Mucosa of rectum (tissue), 2 donors: ENCODE measurements at regions not wholly inside any gene's neighbourhood (a gene's known extent, or its start where the extent isn't known, plus 50 kb on each side); places are given as distances from the start of the nearest gene placed in this dataset.

ENCODE experiments used
- H3K27ac ChIP-seq, 2 donors: one replicate each; pipeline ENCODE4 v1.7.0; 2013; ENCODE audit warnings: inconsistent platforms in 2 of 2, low read depth in 2 of 2, low read length in 2 of 2
- H3K27me3 ChIP-seq, 2 donors: one replicate each; pipeline ENCODE4 v1.7.0; 2013; ENCODE audit warnings: low read length in 2 of 2; ENCODE audit not compliant: control insufficient read depth in 2 of 2, insufficient read depth in 2 of 2
- H3K36me3 ChIP-seq, 2 donors: one replicate each; pipeline ENCODE4 v1.7.0; 2013; ENCODE audit warnings: low read length in 2 of 2; ENCODE audit not compliant: control insufficient read depth in 2 of 2, insufficient read depth in 2 of 2
- H3K4me1 ChIP-seq, 2 donors: one replicate each; pipeline ENCODE4 v1.7.0; 2013; ENCODE audit warnings: low read length in 2 of 2, mild to moderate bottlenecking in 1 of 2; ENCODE audit not compliant: control insufficient read depth in 2 of 2, insufficient read depth in 2 of 2
- H3K4me3 ChIP-seq, 2 donors: one replicate each; pipeline ENCODE4 v1.7.0; 2013; ENCODE audit warnings: low read length in 2 of 2
- H3K9ac ChIP-seq, 2 donors: one replicate each; pipeline ENCODE4 v1.7.0; 2013; ENCODE audit warnings: low read length in 2 of 2, low read depth in 1 of 2, mild to moderate bottlenecking in 1 of 2
- H3K9me3 ChIP-seq, 2 donors: one replicate each; pipeline ENCODE4 v1.7.0; 2013; ENCODE audit warnings: low read length in 2 of 2; ENCODE audit not compliant: control insufficient read depth in 2 of 2
- donor health status: healthy.
- donor health status: Normal muscosa, but diverticular disease.

DNA sequence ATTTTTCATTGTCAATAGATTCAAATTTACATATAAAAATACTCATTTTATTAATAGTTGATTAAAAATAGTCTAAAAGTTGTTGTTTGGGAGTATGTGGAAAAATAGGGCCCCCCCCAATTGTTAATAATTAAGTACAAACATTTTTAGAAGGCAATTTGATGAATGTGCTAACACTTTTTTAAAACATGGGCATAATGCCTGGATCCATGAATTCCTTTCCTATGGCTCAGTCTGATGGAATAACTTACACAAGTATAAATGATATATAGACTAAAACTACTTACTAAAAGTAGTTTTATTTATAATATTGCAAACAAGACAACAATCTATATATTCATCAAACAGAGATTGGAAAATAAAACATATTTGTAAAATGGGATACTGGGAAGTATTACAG, 247.2 kb upstream of the LRRN1 start:
- no peaks in the 10 kb centered on the region for H3K9me3 ChIP-seq
- H3K4me3 ChIP-seq = no peak overlapping the region
- H3K27me3 ChIP-seq = no peaks in the 10 kb centered on the region
- no peaks in the 10 kb centered on the region for H3K36me3 ChIP-seq
- no peak overlapping the region for H3K27ac ChIP-seq
- no peaks in the 10 kb centered on the region for H3K4me1 ChIP-seq
- H3K9ac ChIP-seq = no peak overlapping the region

DNA sequence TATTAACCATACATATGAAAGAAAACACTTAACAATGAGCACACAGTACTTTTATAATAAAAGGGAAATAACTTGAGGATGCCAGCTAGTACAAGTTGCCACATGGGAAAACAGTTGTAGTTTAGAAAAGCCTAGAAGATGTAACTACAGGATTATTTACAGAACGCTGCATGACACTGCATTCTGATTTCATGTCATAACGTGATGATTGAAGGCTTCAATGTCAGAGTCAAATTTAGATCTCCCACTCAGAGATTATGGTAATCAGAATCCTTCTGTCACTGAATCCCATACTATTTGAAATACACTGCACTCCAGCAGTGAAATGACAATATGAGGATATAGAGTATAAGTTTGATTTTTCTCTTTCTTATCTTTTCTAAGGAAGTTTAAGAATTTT, 253.9 kb upstream of the LRRN1 start:
- Histone ChIP-seq H3K9ac (no peak overlapping the region), H3K36me3 (no peaks in the 10 kb centered on the region), H3K9me3 (no peaks in the 10 kb centered on the region), H3K27me3 (no peaks in the 10 kb centered on the region), H3K4me3 (no peak overlapping the region), H3K4me1 (no peaks in the 10 kb centered on the region), H3K27ac (no peak overlapping the region)

DNA sequence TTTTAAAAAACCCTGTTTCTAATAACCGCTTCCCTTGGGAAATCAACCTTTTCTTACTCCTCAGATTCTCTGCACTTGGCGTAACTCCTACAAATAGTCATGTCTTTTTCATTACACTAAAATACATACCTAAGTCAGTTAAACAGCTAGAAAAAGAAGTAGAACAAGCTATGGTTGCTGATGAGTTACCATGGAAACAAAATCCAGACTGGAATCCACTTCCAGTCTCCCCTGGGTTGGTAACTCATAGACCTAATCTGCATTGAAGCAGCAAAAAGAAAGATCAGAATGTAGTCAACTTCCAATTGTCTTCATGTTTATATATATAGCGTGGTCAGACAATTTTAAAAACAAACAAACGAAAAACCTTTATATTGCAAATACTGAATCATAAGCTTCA, 260.8 kb upstream of the LRRN1 start:
- no peaks in the 10 kb centered on the region for H3K27me3 ChIP-seq
- no peak overlapping the region for H3K27ac ChIP-seq
- H3K4me1 ChIP-seq = no peaks in the 10 kb centered on the region
- H3K9ac ChIP-seq = no peak overlapping the region
- no peak overlapping the region for H3K4me3 ChIP-seq
- no peaks in the 10 kb centered on the region for H3K36me3 ChIP-seq
- no peaks in the 10 kb centered on the region for H3K9me3 ChIP-seq

DNA sequence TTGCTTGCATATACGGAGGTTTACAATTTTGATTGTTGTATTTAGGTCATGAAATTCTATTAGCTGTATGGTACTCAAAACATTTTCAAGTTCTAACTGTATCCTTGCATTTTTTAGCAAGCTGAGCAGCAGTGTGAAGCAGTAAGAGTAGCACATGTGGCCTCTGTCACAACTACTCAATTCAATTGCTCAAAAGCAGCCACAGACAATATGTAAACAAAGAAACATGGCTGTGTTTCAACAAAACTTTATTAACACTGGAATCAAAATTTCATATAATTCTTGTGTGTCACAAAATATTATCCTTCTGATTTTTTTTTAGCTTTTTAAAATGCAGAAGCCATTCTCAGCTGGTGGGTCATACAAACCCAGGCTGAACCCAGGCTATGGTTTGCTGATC, 266.7 kb upstream of the LRRN1 start:
- Histone ChIP-seq H3K27me3 (no peaks in the 10 kb centered on the region), H3K9ac (no peak overlapping the region), H3K27ac (no peak overlapping the region), H3K36me3 (no peaks in the 10 kb centered on the region), H3K4me3 (no peak overlapping the region), H3K4me1 (no peaks in the 10 kb centered on the region), H3K9me3 (no peaks in the 10 kb centered on the region)

DNA sequence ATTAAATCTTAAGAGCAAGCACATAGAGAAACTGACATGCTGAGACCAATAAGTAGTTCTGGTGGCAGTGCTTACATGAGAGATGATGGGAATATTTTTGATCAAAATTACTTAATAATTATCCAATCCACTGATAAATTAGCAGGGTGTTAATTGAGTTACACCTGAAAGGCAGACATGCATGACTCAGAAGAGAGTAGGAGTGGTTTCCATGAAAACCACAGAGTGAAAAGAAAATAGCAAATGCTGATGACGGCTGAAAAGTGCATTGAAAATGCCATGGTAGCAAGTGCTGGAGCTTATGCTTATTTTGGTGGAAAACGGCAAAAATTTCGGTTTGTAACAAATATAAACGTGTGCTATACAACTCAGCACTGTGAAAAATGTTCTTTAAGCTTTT, 267.8 kb upstream of the LRRN1 start:
- Histone ChIP-seq H3K36me3 (no peaks in the 10 kb centered on the region), H3K27ac (no peak overlapping the region), H3K27me3 (no peaks in the 10 kb centered on the region), H3K4me1 (no peaks in the 10 kb centered on the region), H3K9ac (no peak overlapping the region), H3K9me3 (no peaks in the 10 kb centered on the region), H3K4me3 (no peak overlapping the region)

DNA sequence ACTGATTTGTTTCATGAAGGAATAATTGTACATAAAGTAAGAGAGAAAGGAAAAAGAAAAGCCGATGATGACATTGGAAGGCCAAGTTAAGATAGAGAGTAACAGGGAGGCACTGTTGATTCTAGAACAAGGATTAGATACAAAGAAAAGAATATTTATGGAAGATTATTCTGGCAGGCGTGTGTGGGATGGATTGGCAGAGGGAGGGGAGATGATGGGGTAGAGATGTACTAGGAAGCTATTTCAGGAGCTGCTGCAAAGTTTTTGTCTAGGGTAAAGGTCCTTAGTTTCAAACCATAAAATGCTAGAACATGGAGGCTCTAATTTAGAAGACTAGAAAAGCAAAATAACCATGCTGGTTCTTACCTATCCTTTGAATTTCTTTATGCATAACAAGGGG, 280.0 kb upstream of the LRRN1 start:
- H3K9me3 ChIP-seq = no peaks in the 10 kb centered on the region
- no peaks in the 10 kb centered on the region for H3K27me3 ChIP-seq
- no peaks in the 10 kb centered on the region for H3K36me3 ChIP-seq
- H3K4me1 ChIP-seq = no peaks in the 10 kb centered on the region
- no peak overlapping the region for H3K27ac ChIP-seq
- H3K4me3 ChIP-seq = no peak overlapping the region
- H3K9ac ChIP-seq = no peak overlapping the region

DNA sequence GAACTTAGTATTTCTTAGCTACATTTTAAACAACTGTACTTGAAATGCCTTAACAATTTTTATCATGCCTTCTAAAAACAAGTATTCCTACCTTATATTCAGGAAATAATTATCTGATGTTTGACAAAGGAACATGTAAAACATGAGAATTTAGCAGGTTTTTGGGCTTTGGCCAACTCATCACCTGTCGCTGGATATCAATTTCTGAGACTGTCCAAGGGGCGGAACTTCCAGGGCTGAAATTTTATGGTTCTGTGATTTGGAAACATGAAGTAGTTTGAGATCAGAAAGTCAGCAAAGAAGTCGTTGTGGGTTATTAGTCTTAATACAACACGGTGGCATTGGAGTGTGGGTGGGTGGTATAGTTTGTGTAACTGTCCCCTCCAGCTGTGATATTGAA, 282.2 kb upstream of the LRRN1 start:
- no peak overlapping the region for H3K9ac ChIP-seq
- no peaks in the 10 kb centered on the region for H3K27me3 ChIP-seq
- H3K27ac ChIP-seq = no peak overlapping the region

DNA sequence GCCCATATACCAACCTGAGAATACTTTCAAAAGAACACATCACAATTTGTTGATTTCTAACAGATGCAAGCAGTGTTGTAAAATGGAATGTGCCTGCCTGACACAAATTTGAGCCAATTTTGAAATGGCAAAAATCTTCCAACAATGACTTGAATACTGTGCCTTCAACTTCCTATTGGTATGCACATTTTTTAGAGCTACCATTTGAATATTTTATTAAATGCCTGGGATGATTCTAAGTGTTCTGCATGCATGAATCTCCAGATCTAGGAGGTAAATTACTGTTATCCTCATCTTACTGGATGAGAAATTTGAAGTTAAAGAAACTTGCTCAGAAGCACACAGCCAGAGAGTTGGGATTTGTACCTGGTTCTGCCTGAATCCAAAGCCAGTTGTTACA, 282.8 kb upstream of the LRRN1 start:
- Histone ChIP-seq H3K27me3 (no peaks in the 10 kb centered on the region), H3K9ac (no peak overlapping the region), H3K9me3 (no peaks in the 10 kb centered on the region), H3K4me1 (no peaks in the 10 kb centered on the region), H3K36me3 (no peaks in the 10 kb centered on the region), H3K27ac (no peak overlapping the region), H3K4me3 (no peak overlapping the region)

More for the DNA sequence above, 282.2 kb upstream of the LRRN1 start:
- Histone ChIP-seq H3K4me1 (no peaks in the 10 kb centered on the region), H3K36me3 (no peaks in the 10 kb centered on the region), H3K4me3 (no peak overlapping the region), H3K9me3 (no peaks in the 10 kb centered on the region)

DNA sequence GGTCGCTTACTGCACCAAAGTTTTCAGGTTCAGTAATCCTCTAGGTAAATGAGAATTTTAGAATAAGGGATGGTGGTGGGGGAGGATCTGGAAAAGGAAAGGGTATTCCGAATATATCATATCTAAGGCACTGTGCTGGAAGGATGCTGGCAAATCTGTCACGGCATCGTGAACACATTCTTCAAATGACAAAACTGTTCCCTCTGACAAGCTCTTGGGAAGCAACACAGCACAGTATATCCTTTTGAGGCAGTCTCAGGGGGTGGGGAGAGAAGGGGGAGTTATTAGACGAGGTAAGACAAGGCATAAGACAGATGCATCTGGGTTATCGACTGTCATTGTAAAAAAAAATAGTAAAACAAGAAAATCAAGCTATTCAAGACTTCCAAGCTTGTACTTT, 289.6 kb upstream of the LRRN1 start:
- no peaks in the 10 kb centered on the region for H3K27me3 ChIP-seq

DNA sequence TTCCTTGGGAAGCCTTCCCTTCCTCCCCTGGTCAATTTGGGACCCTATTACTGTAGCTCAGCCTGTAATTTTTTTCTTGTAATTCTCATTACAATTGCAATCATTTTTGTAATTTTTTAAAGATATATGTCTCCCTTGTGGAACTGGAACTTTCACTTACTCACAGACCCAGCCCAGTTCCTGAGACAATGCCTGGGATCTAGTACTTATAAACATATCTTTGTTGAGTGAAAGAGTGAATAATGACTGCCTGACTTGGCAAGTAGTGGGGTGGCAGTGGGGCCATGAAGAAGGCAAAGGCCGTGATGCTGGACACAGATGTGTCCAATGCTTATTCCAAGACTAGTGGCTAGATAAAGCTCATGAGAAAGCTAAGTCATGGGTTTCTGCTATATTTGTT, 294.5 kb upstream of the LRRN1 start:
- no peak overlapping the region for H3K9ac ChIP-seq
- H3K27ac ChIP-seq = no peak overlapping the region
- no peaks in the 10 kb centered on the region for H3K4me1 ChIP-seq
- H3K36me3 ChIP-seq = no peaks in the 10 kb centered on the region
- H3K27me3 ChIP-seq = no peaks in the 10 kb centered on the region
- H3K9me3 ChIP-seq = no peaks in the 10 kb centered on the region
- no peak overlapping the region for H3K4me3 ChIP-seq

More for the DNA sequence above, 289.6 kb upstream of the LRRN1 start:
- Histone ChIP-seq H3K4me1 (no peaks in the 10 kb centered on the region), H3K27ac (no peak overlapping the region), H3K9me3 (no peaks in the 10 kb centered on the region), H3K36me3 (no peaks in the 10 kb centered on the region), H3K9ac (no peak overlapping the region), H3K4me3 (no peak overlapping the region)

DNA sequence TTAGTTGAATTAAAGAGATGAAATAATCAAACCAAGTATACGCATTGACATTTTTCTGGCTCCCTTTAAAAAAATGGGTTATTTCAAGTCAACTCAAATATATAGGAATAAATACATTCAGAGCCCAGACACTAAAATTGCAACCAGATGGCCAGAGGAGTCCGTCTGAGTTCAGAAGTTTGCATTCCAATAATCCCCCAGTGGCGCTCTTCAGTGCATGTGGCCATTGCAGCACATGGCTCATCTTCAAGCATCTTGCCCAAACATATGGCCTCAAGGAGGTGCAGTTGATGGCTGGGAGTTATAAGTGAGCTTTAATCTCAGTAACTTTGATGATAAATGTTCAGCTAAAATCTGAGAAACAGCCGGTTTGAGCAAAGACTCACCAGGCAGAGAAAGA, 295.8 kb upstream of the LRRN1 start:
- no peaks in the 10 kb centered on the region for H3K9me3 ChIP-seq
- H3K36me3 ChIP-seq = no peaks in the 10 kb centered on the region
- H3K9ac ChIP-seq = no peak overlapping the region
- H3K4me3 ChIP-seq = no peak overlapping the region
- H3K4me1 ChIP-seq = no peaks in the 10 kb centered on the region
- H3K27ac ChIP-seq = no peak overlapping the region
- no peaks in the 10 kb centered on the region for H3K27me3 ChIP-seq
